Natural killer cell (primary cell): ENCODE measurements at regions not wholly inside any gene's neighbourhood (a gene's known extent, or its start where the extent isn't known, plus 50 kb on each side); places are given as distances from the start of the nearest gene placed in this dataset.
"Not testable (repeated sequence)": the region's sequence is repeated elsewhere in the genome, so short reads cannot be mapped to it uniquely, and the experiment has no call there.

Experiments
- ATAC-seq, 3 donors: fragments of 150-1000 bp in 2 of 3; fragments of 200-7000 bp in 1 of 3; cut with Tn5 transposase; 1 replicate in 1 of 3; 2 replicates in 2 of 3; pipeline ENCODE4 v1.10.0; 2021; ENCODE audit warnings: mild to moderate bottlenecking in 2 of 3, moderate library complexity in 2 of 3
- DNase-seq, 2 donors: peaks; one replicate each; pipeline versions ENCODE4 v3.0.0 to v3.0.0-alpha.2; 2013 to 2021; ENCODE audit warnings: mixed read lengths in 1 of 2
- H3K27ac ChIP-seq: one replicate; pipeline ENCODE4 v1.5.1; 2013; ENCODE audit warnings: mild to moderate bottlenecking, low read length
- H3K27me3 ChIP-seq: one replicate; pipeline ENCODE4 v1.6.1; 2013; ENCODE audit warnings: low read length; ENCODE audit not compliant: control insufficient read depth, insufficient read depth
- H3K36me3 ChIP-seq: one replicate; pipeline ENCODE4 v1.6.1; 2013; ENCODE audit warnings: low read length; ENCODE audit not compliant: control insufficient read depth, insufficient read depth
- H3K4me1 ChIP-seq: one replicate; pipeline ENCODE4 v1.6.1; 2013; ENCODE audit warnings: low read length; ENCODE audit not compliant: control insufficient read depth, insufficient read depth
- H3K4me3 ChIP-seq: one replicate; pipeline ENCODE4 v1.5.1; 2013; ENCODE audit warnings: low read length
- H3K9me3 ChIP-seq: one replicate; pipeline ENCODE4 v1.6.1; 2013; ENCODE audit warnings: low read length; ENCODE audit not compliant: control insufficient read depth, insufficient read depth
- H3K27ac Mint-ChIP-seq, 2 donors: one replicate each; pipeline ENCODE4 v1.8.0; 2022; ENCODE audit warnings: mild to moderate bottlenecking in 2 of 2, mixed read lengths in 2 of 2, moderate library complexity in 1 of 2
- H3K27me3 Mint-ChIP-seq, 2 donors: one replicate each; pipeline ENCODE4 v1.8.0; 2022; ENCODE audit warnings: low read depth in 2 of 2, mixed read lengths in 2 of 2
- H3K36me3 Mint-ChIP-seq: one replicate; pipeline ENCODE4 v1.8.0; 2022; ENCODE audit warnings: mixed read lengths
- H3K4me1 Mint-ChIP-seq, 2 donors: one replicate each; pipeline ENCODE4 v1.8.0; 2022; ENCODE audit warnings: mixed read lengths in 2 of 2
- H3K4me3 Mint-ChIP-seq: one replicate; pipeline ENCODE4 v1.8.0; 2022; ENCODE audit warnings: mild to moderate bottlenecking, moderate library complexity, mixed read lengths
- H3K9me3 Mint-ChIP-seq, 2 donors: one replicate each; pipeline ENCODE4 v1.8.0; 2022; ENCODE audit warnings: mixed read lengths in 2 of 2
- WGBS: methylation state at CpG from one replicate; pipeline ENCODE4 v1.1.7; 2013; ENCODE audit warnings: missing lambda C conversion rate; ENCODE audit not compliant: insufficient coverage; 5-methylcytosine and 5-hydroxymethylcytosine counted together
- intact Hi-C: fragments of 100-400 bp; cut with micrococcal nuclease; formaldehyde crosslinking; loops from one replicate; pipeline ENCODE4 v1.14.2; 2022
- TF ChIP-seq, protein P1 (sequence below): fragments of 200-600 bp; IDR thresholded peaks from one replicate; pipeline ENCODE4 v1.8.0; 2022; ENCODE audit warnings: antibody characterized with exemption

- Histone ChIP-seq H3K27ac (no peak overlapping the region), H3K4me1 (no peaks in the 10 kb centered on the region), H3K27me3 (no peaks in the 10 kb centered on the region), H3K9me3 (no peaks in the 10 kb centered on the region), H3K36me3 (no peaks in the 10 kb centered on the region), H3K4me3 (no peak overlapping the region)
- Mint-ChIP-seq H3K9me3 (no peaks in the 10 kb centered on the region), H3K27ac (no peak overlapping the region), H3K4me3 (no peak overlapping the region), H3K36me3 (no peaks in the 10 kb centered on the region), H3K4me1 (no peaks in the 10 kb centered on the region), H3K27me3 (no peaks in the 10 kb centered on the region)
- TF ChIP-seq, protein P1, sequence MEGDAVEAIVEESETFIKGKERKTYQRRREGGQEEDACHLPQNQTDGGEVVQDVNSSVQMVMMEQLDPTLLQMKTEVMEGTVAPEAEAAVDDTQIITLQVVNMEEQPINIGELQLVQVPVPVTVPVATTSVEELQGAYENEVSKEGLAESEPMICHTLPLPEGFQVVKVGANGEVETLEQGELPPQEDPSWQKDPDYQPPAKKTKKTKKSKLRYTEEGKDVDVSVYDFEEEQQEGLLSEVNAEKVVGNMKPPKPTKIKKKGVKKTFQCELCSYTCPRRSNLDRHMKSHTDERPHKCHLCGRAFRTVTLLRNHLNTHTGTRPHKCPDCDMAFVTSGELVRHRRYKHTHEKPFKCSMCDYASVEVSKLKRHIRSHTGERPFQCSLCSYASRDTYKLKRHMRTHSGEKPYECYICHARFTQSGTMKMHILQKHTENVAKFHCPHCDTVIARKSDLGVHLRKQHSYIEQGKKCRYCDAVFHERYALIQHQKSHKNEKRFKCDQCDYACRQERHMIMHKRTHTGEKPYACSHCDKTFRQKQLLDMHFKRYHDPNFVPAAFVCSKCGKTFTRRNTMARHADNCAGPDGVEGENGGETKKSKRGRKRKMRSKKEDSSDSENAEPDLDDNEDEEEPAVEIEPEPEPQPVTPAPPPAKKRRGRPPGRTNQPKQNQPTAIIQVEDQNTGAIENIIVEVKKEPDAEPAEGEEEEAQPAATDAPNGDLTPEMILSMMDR: no peak
- no peak for ATAC-seq
- WGBS: 86% methylated on average over 8 of the region's 8 CpGs
- intact Hi-C loops: no loop called here
- DNase-seq: no peak
Observed at GRCh38 chr3:151675858-151676615, 57.7 kb upstream of the AADACL2 start.

DNA sequence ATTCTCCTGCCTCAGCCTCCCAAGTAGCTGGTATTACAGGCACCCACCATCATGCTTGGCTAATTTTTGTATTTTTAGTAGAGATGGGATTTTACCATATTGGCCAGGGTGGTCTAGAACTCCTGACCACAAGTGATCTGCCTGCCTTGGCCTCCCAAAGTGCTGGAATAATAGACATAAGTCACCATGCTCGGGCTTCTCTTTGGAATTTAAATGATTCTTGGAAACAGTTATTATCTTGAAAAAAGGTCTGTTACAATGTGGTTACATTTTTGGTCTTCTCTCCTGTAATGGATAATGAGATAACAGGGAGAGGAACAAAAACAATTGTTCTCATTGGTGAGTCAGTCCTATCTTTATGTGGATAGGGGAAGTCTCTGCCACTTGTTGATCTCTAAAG is 59.8 kb upstream of the AADACL2 start:
- H3K4me1 Mint-ChIP-seq: no peaks in the 10 kb centered on the region
- no peaks in the 10 kb centered on the region for H3K27me3 Mint-ChIP-seq
- H3K9me3 Mint-ChIP-seq: no peaks in the 10 kb centered on the region
- ATAC-seq (no peak), DNase-seq (no peak)
- TF ChIP-seq, protein P1: no peak
- Histone ChIP-seq H3K27me3 (no peaks in the 10 kb centered on the region), H3K9me3 (no peaks in the 10 kb centered on the region), H3K36me3 (no peaks in the 10 kb centered on the region), H3K4me1 (no peaks in the 10 kb centered on the region), H3K27ac (no peak overlapping the region), H3K4me3 (no peak overlapping the region)
- no peaks in the 10 kb centered on the region for H3K36me3 Mint-ChIP-seq
- WGBS: 46% methylated on average over 1 of the region's 1 CpG
- H3K4me3 Mint-ChIP-seq: no peak overlapping the region
- H3K27ac Mint-ChIP-seq: no peak overlapping the region
- intact Hi-C loops: no loop called here

DNA sequence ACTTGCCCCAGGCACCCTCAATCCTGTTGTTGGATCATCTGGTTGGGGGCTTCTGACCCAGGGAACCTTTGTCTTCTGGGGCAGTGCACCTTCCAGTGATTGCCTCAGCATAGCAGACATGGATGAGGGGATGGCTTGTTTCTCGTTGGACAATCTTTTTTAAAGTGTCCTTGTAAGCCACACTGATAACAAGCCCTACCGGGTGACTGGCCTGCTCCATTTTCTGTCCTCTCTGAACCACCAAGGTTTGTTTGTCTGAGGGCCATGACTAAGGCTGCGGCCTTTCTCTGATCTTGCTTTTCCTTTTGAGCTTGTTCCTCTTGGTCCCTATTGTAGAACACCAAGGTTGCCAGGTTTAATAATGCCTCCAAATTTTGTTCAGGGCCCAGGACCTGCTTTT is 66.0 kb upstream of the AADACL2 start:
- H3K36me3 ChIP-seq, H3K9me3 ChIP-seq, H3K9me3 Mint-ChIP-seq, H3K4me3 ChIP-seq, H3K27me3 ChIP-seq, H3K27ac Mint-ChIP-seq, H3K27me3 Mint-ChIP-seq, H3K4me1 Mint-ChIP-seq, H3K27ac ChIP-seq, H3K4me3 Mint-ChIP-seq, ATAC-seq, intact Hi-C loops, H3K4me1 ChIP-seq, DNase-seq, H3K36me3 Mint-ChIP-seq: not testable (repeated sequence)
- WGBS: 87% methylated on average over 3 of the region's 3 CpGs

- H3K9me3 Mint-ChIP-seq: no peaks in the 10 kb centered on the region
- H3K36me3 ChIP-seq: no peaks in the 10 kb centered on the region
- ATAC-seq (no peak), DNase-seq (no peak)
- intact Hi-C loops: no loop called here
- no peak overlapping the region for H3K4me3 ChIP-seq
- no peaks in the 10 kb centered on the region for H3K9me3 ChIP-seq
- H3K36me3 Mint-ChIP-seq: no peaks in the 10 kb centered on the region
- no peak overlapping the region for H3K4me3 Mint-ChIP-seq
- no peaks in the 10 kb centered on the region for H3K4me1 Mint-ChIP-seq
- no CpG with 5 or more reads among the region's 4 CpGs for WGBS
- no peak overlapping the region for H3K27ac ChIP-seq
- no peaks in the 10 kb centered on the region for H3K27me3 Mint-ChIP-seq
- TF ChIP-seq, protein P1: no peak
- no peaks in the 10 kb centered on the region for H3K4me1 ChIP-seq
- no peak overlapping the region for H3K27ac Mint-ChIP-seq
- H3K27me3 ChIP-seq: no peaks in the 10 kb centered on the region
Observed at GRCh38 chr3:151660885-151661284, 72.8 kb upstream of the AADACL2 start.
